Calu3 (cell line): ENCODE measurements at regions not wholly inside any gene's neighbourhood (a gene's known extent, or its start where the extent isn't known, plus 50 kb on each side); places are given as distances from the start of the nearest gene placed in this dataset.
"Not testable (repeated sequence)": the region's sequence is repeated elsewhere in the genome, so short reads cannot be mapped to it uniquely, and the experiment has no call there.

ENCODE experiments used
- BruUV-seq: library from RNA; stranded (reverse); fragments of 400-500 nt; replicated peaks from 2 replicates; lab custom pipeline; 2021; lab: Mats Ljungman, UMichigan
- CTCF ChIA-PET: fragments of 300-600 bp; sonication (Branson Sonifier 250); formaldehyde crosslinking; loops from one replicate; lab custom pipeline; 2022; ENCODE audit warnings: antibody characterized with exemption; lab: Charles Lee
- DNase-seq: peaks from one replicate; pipeline ENCODE4 v3.0.0; 2022
- H3K27ac Mint-ChIP-seq: one replicate; pipeline ENCODE4 v1.8.0; 2022; ENCODE audit warnings: mixed read lengths; ENCODE audit not compliant: unreplicated experiment
- H3K27me3 Mint-ChIP-seq: one replicate; pipeline ENCODE4 v1.8.0; 2022; ENCODE audit warnings: mixed read lengths; ENCODE audit not compliant: unreplicated experiment
- H3K36me3 Mint-ChIP-seq: one replicate; pipeline ENCODE4 v1.8.0; 2022; ENCODE audit warnings: mild to moderate bottlenecking, moderate library complexity, mixed read lengths; ENCODE audit not compliant: insufficient read depth, unreplicated experiment
- H3K4me1 Mint-ChIP-seq: one replicate; pipeline ENCODE4 v1.8.0; 2022; ENCODE audit warnings: mild to moderate bottlenecking, low read depth, mixed read lengths; ENCODE audit not compliant: unreplicated experiment
- H3K4me3 Mint-ChIP-seq: one replicate; pipeline ENCODE4 v1.8.0; 2022; ENCODE audit warnings: mild to moderate bottlenecking, low read depth, moderate library complexity, mixed read lengths; ENCODE audit not compliant: unreplicated experiment
- H3K9me3 Mint-ChIP-seq: one replicate; pipeline ENCODE4 v1.8.0; 2022; ENCODE audit warnings: low read depth, mixed read lengths; ENCODE audit not compliant: unreplicated experiment
- intact Hi-C: fragments of 100-400 bp; cut with micrococcal nuclease; formaldehyde crosslinking; loops from one replicate; pipeline ENCODE4 v1.10.0; 2022; ENCODE audit not compliant: unreplicated experiment
- TF ChIP-seq, protein P1 (sequence below): fragments of 200-600 bp; IDR thresholded peaks from one replicate; pipeline ENCODE4 v1.8.0; 2022; ENCODE audit warnings: antibody characterized with exemption; ENCODE audit not compliant: unreplicated experiment

- TF ChIP-seq, protein P1, sequence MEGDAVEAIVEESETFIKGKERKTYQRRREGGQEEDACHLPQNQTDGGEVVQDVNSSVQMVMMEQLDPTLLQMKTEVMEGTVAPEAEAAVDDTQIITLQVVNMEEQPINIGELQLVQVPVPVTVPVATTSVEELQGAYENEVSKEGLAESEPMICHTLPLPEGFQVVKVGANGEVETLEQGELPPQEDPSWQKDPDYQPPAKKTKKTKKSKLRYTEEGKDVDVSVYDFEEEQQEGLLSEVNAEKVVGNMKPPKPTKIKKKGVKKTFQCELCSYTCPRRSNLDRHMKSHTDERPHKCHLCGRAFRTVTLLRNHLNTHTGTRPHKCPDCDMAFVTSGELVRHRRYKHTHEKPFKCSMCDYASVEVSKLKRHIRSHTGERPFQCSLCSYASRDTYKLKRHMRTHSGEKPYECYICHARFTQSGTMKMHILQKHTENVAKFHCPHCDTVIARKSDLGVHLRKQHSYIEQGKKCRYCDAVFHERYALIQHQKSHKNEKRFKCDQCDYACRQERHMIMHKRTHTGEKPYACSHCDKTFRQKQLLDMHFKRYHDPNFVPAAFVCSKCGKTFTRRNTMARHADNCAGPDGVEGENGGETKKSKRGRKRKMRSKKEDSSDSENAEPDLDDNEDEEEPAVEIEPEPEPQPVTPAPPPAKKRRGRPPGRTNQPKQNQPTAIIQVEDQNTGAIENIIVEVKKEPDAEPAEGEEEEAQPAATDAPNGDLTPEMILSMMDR = no peak
- no peak for DNase-seq
- Mint-ChIP-seq H3K9me3 (no peaks in the 10 kb centered on the region), H3K4me1 (no peaks in the 10 kb centered on the region), H3K4me3 (no peak overlapping the region), H3K27me3 (peaks cover 15% of the 10 kb centered on the region), H3K27ac (no peak overlapping the region), H3K36me3 (no peaks in the 10 kb centered on the region)
- intact Hi-C loops = no loop called here
- no TSS peak for BruUV-seq
- CTCF ChIA-PET = no interaction called here
Observed at GRCh38 chr21:41570791-41571355, 62.9 kb upstream of the TMPRSS2 start.

- Mint-ChIP-seq H3K4me1 (peaks cover 10% of the 10 kb centered on the region), H3K27ac (no peak overlapping the region)
Observed at GRCh38 chr21:41568606-41569385, 60.8 kb upstream of the TMPRSS2 start.

GRCh38 chr21:41567901-41568510 lies 60.0 kb upstream of the TMPRSS2 start:
- H3K4me1 Mint-ChIP-seq = peaks cover 15% of the 10 kb centered on the region
- no peak overlapping the region for H3K4me3 Mint-ChIP-seq
- TF ChIP-seq, protein P1 = no peak
- no peak for DNase-seq
- peaks cover 9% of the 10 kb centered on the region for H3K36me3 Mint-ChIP-seq
- BruUV-seq = no TSS peak
- H3K27ac Mint-ChIP-seq = no peak overlapping the region
- peaks cover 15% of the 10 kb centered on the region for H3K27me3 Mint-ChIP-seq
- intact Hi-C loops = loop anchor here (10.0 kb wide), 1 partner anchor 63 kb away; the partner anchor contains the start of gene TMPRSS2
- peaks cover 3% of the 10 kb centered on the region for H3K9me3 Mint-ChIP-seq
- CTCF ChIA-PET = no interaction called here

More at GRCh38 chr21:41568606-41569385, 60.8 kb upstream of the TMPRSS2 start:
- TF ChIP-seq, protein P1 = no peak
- H3K27me3 Mint-ChIP-seq = peaks cover 15% of the 10 kb centered on the region
- intact Hi-C loops = loop anchor here (10.0 kb wide), 1 partner anchor 64 kb away; the partner anchor contains the start of gene TMPRSS2
- peaks cover 9% of the 10 kb centered on the region for H3K36me3 Mint-ChIP-seq
- DNase-seq = no peak
- H3K4me3 Mint-ChIP-seq = no peak overlapping the region
- peaks cover 3% of the 10 kb centered on the region for H3K9me3 Mint-ChIP-seq
- BruUV-seq = no TSS peak
- CTCF ChIA-PET = no interaction called here

DNA sequence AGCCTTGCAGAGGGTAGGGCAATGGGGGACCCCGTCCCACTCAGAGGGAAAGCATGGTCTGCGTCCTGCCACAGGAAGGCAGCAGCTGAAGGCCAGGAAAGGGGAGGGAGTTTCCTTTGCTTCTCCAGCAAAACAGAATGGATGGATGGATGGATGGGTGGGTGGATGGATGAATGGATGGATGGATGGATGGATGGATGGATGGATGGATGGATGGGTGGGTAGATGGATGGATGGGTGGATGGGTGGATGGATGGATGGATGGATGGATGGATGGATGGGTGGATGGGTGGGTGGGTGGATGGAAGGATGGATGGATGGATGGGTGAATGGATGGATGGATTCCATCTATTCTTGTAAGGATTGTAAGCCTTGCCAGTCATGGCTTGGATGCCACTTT lies 59.3 kb upstream of the TMPRSS2 start:
- not testable (repeated sequence) for BruUV-seq, H3K27ac Mint-ChIP-seq, H3K36me3 Mint-ChIP-seq, H3K4me3 Mint-ChIP-seq, H3K9me3 Mint-ChIP-seq, DNase-seq
- Mint-ChIP-seq H3K27me3 (peaks cover 15% of the 10 kb centered on the region), H3K4me1 (peaks cover 23% of the 10 kb centered on the region)
- intact Hi-C loops = loop anchor here (10.0 kb wide), 1 partner anchor 62 kb away; the partner anchor contains the start of gene TMPRSS2
- CTCF ChIA-PET = interaction anchor here (1.3 kb wide), 1 partner anchor 14 kb away, joined by 4 read pairs; no protein-coding TSS in a partner anchor
